SK-N-MC (cell line): ENCODE measurements at regions not wholly inside any gene's neighbourhood (a gene's known extent, or its start where the extent isn't known, plus 50 kb on each side); places are given as distances from the start of the nearest gene placed in this dataset.

Experiments used
- EZH2 ChIP-seq: fragments of 200-600 bp; sonication (generic); IDR thresholded peaks from one replicate; pipeline ENCODE4 v1.6.1; 2017; ENCODE audit warnings: antibody characterized with exemption
- FOXP2 ChIP-seq: optimal IDR thresholded peaks from 2 replicates; pipeline ENCODE3; 2011; ENCODE audit warnings: mild to moderate bottlenecking, moderate library complexity; ENCODE audit not compliant: insufficient read depth; ENCODE audit errors: extremely low read length, control extremely low read depth
- POLR2AphosphoS5 ChIP-seq: IDR thresholded peaks from 2 replicates; pipeline ENCODE4 v1.6.1; 2012; ENCODE audit warnings: mild to moderate bottlenecking, low read depth, low read length, borderline replicate concordance

GRCh38 chr1:30638086-30638485, 85.3 kb downstream of the MATN1 start:
- TF ChIP-seq EZH2, result no peak
- TF ChIP-seq POLR2AphosphoS5, result no peak
- TF ChIP-seq FOXP2, result no peak
